ENCODE measurements at regions not wholly inside any gene's neighbourhood (a gene's known extent, or its start where the extent isn't known, plus 50 kb on each side); places are given as distances from the start of the nearest gene placed in this dataset.

- no peaks in the 10 kb centered on the region for H3K9me3 ChIP-seq (replicated peaks)
- no peaks in the 10 kb centered on the region for H3K36me3 ChIP-seq
- no peak for DNase-seq (ENCODE audit: low read depth in 1 of 2, low spot score in 2 of 2)
- H3K27ac ChIP-seq: no peak overlapping the region
- H3K4me3 ChIP-seq: no peak overlapping the region
- peaks cover 3% of the 10 kb centered on the region for H3K4me1 ChIP-seq (replicated peaks)
- H3K27me3 ChIP-seq (replicated peaks): no peaks in the 10 kb centered on the region
Measured at GRCh38 chr2:12335995-12336394, 380.7 kb upstream of the TRIB2 start.

GRCh38 chr2:12338946-12339697, 377.6 kb upstream of the TRIB2 start:
- H3K9me3 ChIP-seq (replicated peaks): no peaks in the 10 kb centered on the region
- DNase-seq (ENCODE audit: low read depth in 1 of 2, low spot score in 2 of 2): no peak

GRCh38 chr2:12340164-12340563, 376.6 kb upstream of the TRIB2 start:
- no peaks in the 10 kb centered on the region for H3K4me1 ChIP-seq (replicated peaks)
- DNase-seq (ENCODE audit: low read depth in 1 of 2, low spot score in 2 of 2): no peak
- no peak overlapping the region for H3K27ac ChIP-seq
- H3K9me3 ChIP-seq (replicated peaks): no peaks in the 10 kb centered on the region
- no peaks in the 10 kb centered on the region for H3K36me3 ChIP-seq
- no peak overlapping the region for H3K4me3 ChIP-seq
- no peaks in the 10 kb centered on the region for H3K27me3 ChIP-seq (replicated peaks)

More at GRCh38 chr2:12338946-12339697, 377.6 kb upstream of the TRIB2 start:
- Histone ChIP-seq H3K27me3 (replicated peaks) (no peaks in the 10 kb centered on the region), H3K4me1 (replicated peaks) (no peaks in the 10 kb centered on the region), H3K4me3 (no peak overlapping the region), H3K36me3 (no peaks in the 10 kb centered on the region), H3K27ac (no peak overlapping the region)

GRCh38 chr2:12341215-12341614, 375.5 kb upstream of the TRIB2 start:
- no peak for DNase-seq (ENCODE audit: low read depth in 1 of 2, low spot score in 2 of 2)
- no peak overlapping the region for H3K4me3 ChIP-seq
- no peaks in the 10 kb centered on the region for H3K9me3 ChIP-seq (replicated peaks)
- no peaks in the 10 kb centered on the region for H3K36me3 ChIP-seq
- H3K4me1 ChIP-seq (replicated peaks): no peaks in the 10 kb centered on the region
- no peak overlapping the region for H3K27ac ChIP-seq
- H3K27me3 ChIP-seq (replicated peaks): no peaks in the 10 kb centered on the region

- Histone ChIP-seq H3K9me3 (replicated peaks) (no peaks in the 10 kb centered on the region), H3K4me1 (replicated peaks) (no peaks in the 10 kb centered on the region), H3K4me3 (no peak overlapping the region), H3K27ac (no peak overlapping the region), H3K36me3 (no peaks in the 10 kb centered on the region), H3K27me3 (replicated peaks) (no peaks in the 10 kb centered on the region)
- no peak for DNase-seq (ENCODE audit: low read depth in 1 of 2, low spot score in 2 of 2)
Measured at GRCh38 chr2:12341920-12342319, 374.8 kb upstream of the TRIB2 start.

- Histone ChIP-seq H3K4me3 (no peak overlapping the region), H3K36me3 (no peaks in the 10 kb centered on the region), H3K27me3 (replicated peaks) (no peaks in the 10 kb centered on the region), H3K4me1 (replicated peaks) (no peaks in the 10 kb centered on the region), H3K9me3 (replicated peaks) (no peaks in the 10 kb centered on the region), H3K27ac (no peak overlapping the region)
- DNase-seq (ENCODE audit: low read depth in 1 of 2, low spot score in 2 of 2): no peak
Measured at GRCh38 chr2:12343141-12343540, 373.6 kb upstream of the TRIB2 start.

GRCh38 chr2:12347066-12347493, 369.7 kb upstream of the TRIB2 start:
- DNase-seq (ENCODE audit: low read depth in 1 of 2, low spot score in 2 of 2): no peak
- H3K36me3 ChIP-seq: no peaks in the 10 kb centered on the region
- H3K27ac ChIP-seq: no peak overlapping the region
- no peaks in the 10 kb centered on the region for H3K27me3 ChIP-seq (replicated peaks)
- no peak overlapping the region for H3K4me3 ChIP-seq
- no peaks in the 10 kb centered on the region for H3K4me1 ChIP-seq (replicated peaks)
- no peaks in the 10 kb centered on the region for H3K9me3 ChIP-seq (replicated peaks)

- Histone ChIP-seq H3K9me3 (replicated peaks) (no peaks in the 10 kb centered on the region), H3K4me3 (no peak overlapping the region), H3K27me3 (replicated peaks) (no peaks in the 10 kb centered on the region), H3K4me1 (replicated peaks) (no peaks in the 10 kb centered on the region), H3K36me3 (no peaks in the 10 kb centered on the region), H3K27ac (no peak overlapping the region)
- no peak for DNase-seq (ENCODE audit: low read depth in 1 of 2, low spot score in 2 of 2)
Measured at GRCh38 chr2:12348216-12348615, 368.5 kb upstream of the TRIB2 start.

- Histone ChIP-seq H3K4me1 (replicated peaks) (no peaks in the 10 kb centered on the region), H3K36me3 (no peaks in the 10 kb centered on the region), H3K27me3 (replicated peaks) (no peaks in the 10 kb centered on the region), H3K9me3 (replicated peaks) (no peaks in the 10 kb centered on the region), H3K27ac (no peak overlapping the region), H3K4me3 (no peak overlapping the region)
- no peak for DNase-seq (ENCODE audit: low read depth in 1 of 2, low spot score in 2 of 2)
Measured at GRCh38 chr2:12350821-12351220, 365.9 kb upstream of the TRIB2 start.

GRCh38 chr2:12352889-12353288, 363.8 kb upstream of the TRIB2 start:
- no peak overlapping the region for H3K27ac ChIP-seq
- no peaks in the 10 kb centered on the region for H3K27me3 ChIP-seq (replicated peaks)
- no peaks in the 10 kb centered on the region for H3K9me3 ChIP-seq (replicated peaks)
- H3K36me3 ChIP-seq: no peaks in the 10 kb centered on the region
- H3K4me3 ChIP-seq: no peak overlapping the region
- no peak for DNase-seq (ENCODE audit: low read depth in 1 of 2, low spot score in 2 of 2)
- no peaks in the 10 kb centered on the region for H3K4me1 ChIP-seq (replicated peaks)

- H3K4me1 ChIP-seq (replicated peaks): no peaks in the 10 kb centered on the region
- H3K27me3 ChIP-seq (replicated peaks): no peaks in the 10 kb centered on the region
- no peak for DNase-seq (ENCODE audit: low read depth in 1 of 2, low spot score in 2 of 2)
- H3K9me3 ChIP-seq (replicated peaks): no peaks in the 10 kb centered on the region
- H3K27ac ChIP-seq: no peak overlapping the region
- H3K36me3 ChIP-seq: no peaks in the 10 kb centered on the region
- H3K4me3 ChIP-seq: no peak overlapping the region
Measured at GRCh38 chr2:12361506-12361905, 355.2 kb upstream of the TRIB2 start.

- Histone ChIP-seq H3K27me3 (replicated peaks) (no peaks in the 10 kb centered on the region), H3K36me3 (no peaks in the 10 kb centered on the region), H3K4me1 (replicated peaks) (no peaks in the 10 kb centered on the region), H3K4me3 (no peak overlapping the region), H3K27ac (no peak overlapping the region), H3K9me3 (replicated peaks) (no peaks in the 10 kb centered on the region)
- no peak for DNase-seq (ENCODE audit: low read depth in 1 of 2, low spot score in 2 of 2)
Measured at GRCh38 chr2:12363138-12363537, 353.6 kb upstream of the TRIB2 start.

GRCh38 chr2:12363569-12363968, 353.2 kb upstream of the TRIB2 start:
- no peak overlapping the region for H3K4me3 ChIP-seq
- no peaks in the 10 kb centered on the region for H3K27me3 ChIP-seq (replicated peaks)
- no peak for DNase-seq (ENCODE audit: low read depth in 1 of 2, low spot score in 2 of 2)
- H3K27ac ChIP-seq: no peak overlapping the region
- no peaks in the 10 kb centered on the region for H3K4me1 ChIP-seq (replicated peaks)
- no peaks in the 10 kb centered on the region for H3K36me3 ChIP-seq
- H3K9me3 ChIP-seq (replicated peaks): no peaks in the 10 kb centered on the region

- no peak overlapping the region for H3K4me3 ChIP-seq
- no peaks in the 10 kb centered on the region for H3K9me3 ChIP-seq (replicated peaks)
- DNase-seq (ENCODE audit: low read depth in 1 of 2, low spot score in 2 of 2): no peak
- H3K27me3 ChIP-seq (replicated peaks): no peaks in the 10 kb centered on the region
- H3K36me3 ChIP-seq: no peaks in the 10 kb centered on the region
- H3K4me1 ChIP-seq (replicated peaks): no peaks in the 10 kb centered on the region
- no peak overlapping the region for H3K27ac ChIP-seq
Measured at GRCh38 chr2:12369566-12369965, 347.2 kb upstream of the TRIB2 start.

GRCh38 chr2:12376025-12376424, 340.7 kb upstream of the TRIB2 start:
- H3K27me3 ChIP-seq (replicated peaks): no peaks in the 10 kb centered on the region
- H3K4me3 ChIP-seq: no peak overlapping the region
- no peak overlapping the region for H3K27ac ChIP-seq
- no peaks in the 10 kb centered on the region for H3K4me1 ChIP-seq (replicated peaks)
- no peak for DNase-seq (ENCODE audit: low read depth in 1 of 2, low spot score in 2 of 2)
- no peaks in the 10 kb centered on the region for H3K9me3 ChIP-seq (replicated peaks)
- no peaks in the 10 kb centered on the region for H3K36me3 ChIP-seq
